ENCODE measurements at regions not wholly inside any gene's neighbourhood (a gene's known extent, or its start where the extent isn't known, plus 50 kb on each side); places are given as distances from the start of the nearest gene placed in this dataset.

- no peak for DNase-seq
Observed at GRCh38 chr3:178396318-178396717, 139.9 kb upstream of the KCNMB2 start.

GRCh38 chr3:178397202-178397601, 139.0 kb upstream of the KCNMB2 start:
- no peak for DNase-seq

DNA sequence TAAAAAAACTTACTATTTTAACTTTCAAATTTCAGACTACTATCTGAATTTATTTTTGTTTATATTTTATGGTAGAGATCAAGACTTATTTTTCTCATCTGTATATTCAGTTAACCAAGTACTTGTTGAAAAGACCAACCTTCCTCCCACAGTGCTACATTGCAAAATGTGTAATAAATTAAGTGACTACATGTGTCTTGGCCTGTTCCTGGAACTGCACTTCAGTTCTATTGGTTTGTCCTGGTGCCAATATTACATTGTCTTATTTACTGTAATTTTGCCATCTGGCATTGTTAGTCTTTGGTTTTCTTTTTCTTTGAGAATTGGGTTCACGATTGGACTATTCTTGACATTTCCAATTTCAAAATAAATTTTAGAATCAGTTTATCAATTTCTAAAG, 138.4 kb upstream of the KCNMB2 start:
- no peak for DNase-seq

GRCh38 chr3:178404961-178405360, 131.3 kb upstream of the KCNMB2 start:
- no peak for DNase-seq

DNA sequence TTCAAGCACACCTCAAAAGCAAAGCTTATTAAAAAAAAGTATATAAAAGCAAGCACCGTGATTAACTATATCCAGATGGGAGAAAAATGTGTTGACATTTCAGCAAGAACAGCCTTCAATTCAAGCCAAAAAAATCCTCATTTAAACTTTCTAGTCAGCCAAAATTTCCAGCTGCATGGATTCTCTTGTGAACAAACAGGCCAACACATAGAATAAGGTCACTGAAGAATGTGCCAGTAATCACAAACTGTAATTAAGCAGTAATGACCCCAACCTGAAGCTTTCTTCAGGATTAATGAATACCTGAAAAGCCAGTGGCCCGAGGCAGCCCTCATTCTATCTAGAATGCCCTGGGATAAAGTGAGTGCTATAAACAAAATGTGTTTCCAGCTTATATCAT, 130.7 kb upstream of the KCNMB2 start:
- DNase-seq: no peak

DNA sequence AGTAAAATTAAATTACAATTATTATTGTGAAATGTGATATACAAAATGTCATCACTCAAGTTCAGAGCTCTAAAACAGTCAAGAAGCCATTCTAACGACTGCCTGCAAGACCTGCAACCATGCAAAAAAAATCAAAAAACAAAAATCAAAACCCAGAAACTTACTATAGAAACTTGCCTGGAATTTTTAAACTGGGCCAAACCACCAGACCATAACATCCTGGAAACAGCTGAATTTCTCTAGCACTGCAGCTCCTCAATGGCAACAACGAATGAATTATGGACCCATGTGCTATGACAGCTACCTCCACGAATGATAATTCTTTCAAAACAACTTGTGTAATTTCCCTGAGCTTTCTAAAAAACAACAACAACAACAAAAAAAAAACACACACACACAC, 130.0 kb upstream of the KCNMB2 start:
- DNase-seq: no peak

- no peak for DNase-seq
Observed at GRCh38 chr3:178415384-178415783, 120.9 kb upstream of the KCNMB2 start.

DNA sequence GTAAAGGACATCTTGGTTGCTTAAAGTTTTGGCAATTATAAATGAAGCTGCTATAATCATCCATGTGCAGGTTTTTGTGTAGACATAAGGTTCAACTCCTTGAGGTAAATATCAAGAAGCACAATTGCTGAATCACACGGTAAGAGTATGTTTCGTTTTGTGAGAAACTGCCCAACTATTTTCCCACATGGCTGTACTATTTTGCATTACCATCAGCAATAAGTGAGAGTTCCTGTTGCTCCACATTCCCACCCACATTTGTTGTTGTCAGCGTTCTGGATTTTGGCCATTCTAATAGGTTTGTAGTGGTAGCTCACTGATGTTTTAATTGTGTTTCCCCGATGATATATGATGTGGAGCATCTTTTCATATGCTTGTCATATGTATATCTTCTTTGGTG, 118.5 kb upstream of the KCNMB2 start:
- no peak for DNase-seq

GRCh38 chr3:178419071-178419470, 117.2 kb upstream of the KCNMB2 start:
- no peak for DNase-seq

DNA sequence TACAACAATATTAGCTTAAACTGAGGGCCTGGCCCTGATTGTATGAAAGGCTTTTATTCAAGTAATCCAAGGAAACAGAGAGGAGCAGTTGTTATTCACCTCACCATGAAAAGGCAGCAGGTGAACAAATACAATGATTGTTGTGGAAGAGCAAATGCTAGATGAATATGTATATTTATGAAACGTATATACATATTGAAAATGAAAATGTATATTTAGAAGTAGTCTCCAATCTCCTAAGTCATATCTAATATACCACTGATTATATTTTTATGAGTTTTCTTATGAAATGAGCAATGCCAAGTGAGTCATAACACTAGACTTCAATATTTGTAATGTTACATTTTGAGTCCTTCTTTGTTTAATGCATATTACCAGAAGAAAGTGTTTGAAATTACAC, 116.2 kb upstream of the KCNMB2 start:
- DNase-seq: no peak

GRCh38 chr3:178421069-178421468, 115.2 kb upstream of the KCNMB2 start:
- no peak for DNase-seq

GRCh38 chr3:178422406-178422805, 113.8 kb upstream of the KCNMB2 start:
- DNase-seq: no peak

GRCh38 chr3:178428037-178428436, 108.2 kb upstream of the KCNMB2 start:
- DNase-seq: no peak

DNA sequence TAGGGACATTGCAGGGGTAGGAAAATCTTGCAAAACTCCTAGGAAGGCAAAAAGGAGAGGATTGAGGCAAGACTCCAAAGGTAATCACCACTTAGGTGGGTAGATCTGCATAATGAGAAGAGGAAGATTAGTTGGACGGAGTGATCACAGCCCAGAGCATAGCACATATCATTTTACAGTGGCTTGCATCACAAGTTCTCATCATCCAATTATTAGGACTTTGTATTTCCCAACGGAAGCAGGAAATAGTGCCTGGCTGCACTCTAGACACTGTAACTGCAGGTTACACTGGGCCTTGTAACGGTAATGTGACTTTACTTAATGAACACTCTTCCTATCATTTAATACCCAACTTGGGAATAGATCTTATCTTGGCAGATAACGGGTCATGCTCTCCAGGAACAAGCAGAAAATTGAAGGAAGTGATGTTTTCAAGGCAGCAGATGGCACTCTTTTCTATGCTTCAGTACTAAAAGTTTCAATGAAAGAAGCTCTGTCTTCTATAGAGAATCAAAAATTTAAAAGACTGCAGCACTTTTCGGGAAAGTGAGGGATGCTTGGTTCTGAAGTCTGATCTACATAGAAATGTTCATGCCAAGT, 101.9 kb upstream of the KCNMB2 start:
- peak; percentile 51 to 83 for DNase-seq

GRCh38 chr3:178435575-178435974, 100.7 kb upstream of the KCNMB2 start:
- no peak for DNase-seq

- peak in 1 of 2 experiments; percentile 55 for DNase-seq
Observed at GRCh38 chr3:178436773-178437172, 99.5 kb upstream of the KCNMB2 start.

- DNase-seq: no peak
Observed at GRCh38 chr3:178437236-178437635, 99.0 kb upstream of the KCNMB2 start.

- DNase-seq: no peak
Observed at GRCh38 chr3:178439504-178439903, 96.7 kb upstream of the KCNMB2 start.

- no peak for DNase-seq
Observed at GRCh38 chr3:178440043-178440442, 96.2 kb upstream of the KCNMB2 start.

DNA sequence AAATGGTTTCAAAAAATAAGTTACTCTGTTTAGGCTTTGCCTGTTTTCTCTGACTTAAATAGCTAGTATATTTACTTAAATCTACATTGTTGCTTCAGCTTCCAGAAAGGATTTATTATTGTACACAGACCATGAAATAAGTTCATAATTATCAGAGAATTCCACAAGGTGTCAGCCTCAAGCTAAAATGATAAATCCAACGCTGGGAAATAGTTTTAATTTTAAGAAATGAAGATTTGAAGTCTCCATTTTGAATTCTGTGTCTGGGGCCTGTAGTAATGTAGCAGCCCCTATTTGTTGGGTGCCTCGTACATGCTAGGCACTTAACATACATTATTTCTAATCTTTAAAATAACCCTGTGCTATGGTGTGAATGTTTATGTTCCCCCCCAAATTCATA, 92.6 kb upstream of the KCNMB2 start:
- peak in 1 of 2 experiments; percentile 14 for DNase-seq

GRCh38 chr3:178445139-178445538, 91.1 kb upstream of the KCNMB2 start:
- no peak for DNase-seq

GRCh38 chr3:178446059-178446458, 90.2 kb upstream of the KCNMB2 start:
- DNase-seq: no peak

DNA sequence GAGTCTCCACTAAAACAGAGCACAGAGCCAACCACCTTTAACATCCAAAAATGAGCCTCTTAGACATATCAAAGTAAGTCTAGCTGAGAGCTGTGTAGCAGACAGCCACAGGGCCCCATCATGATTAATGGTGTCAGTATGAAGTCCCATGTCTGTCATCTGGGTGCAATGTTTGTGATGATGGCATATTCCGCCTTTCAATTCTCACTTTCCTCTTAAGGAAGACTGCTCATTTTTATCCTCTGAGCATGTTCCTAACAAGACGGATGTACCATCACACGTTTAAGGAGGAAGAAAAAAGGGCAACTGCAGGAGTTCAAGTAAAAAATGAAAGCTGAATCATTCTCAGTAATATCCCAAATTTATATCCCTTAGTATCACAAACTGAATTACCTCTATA, 85.8 kb upstream of the KCNMB2 start:
- DNase-seq: no peak

- no peak for DNase-seq
Observed at GRCh38 chr3:178451799-178452198, 84.4 kb upstream of the KCNMB2 start.

GRCh38 chr3:178454726-178455125, 81.5 kb upstream of the KCNMB2 start:
- DNase-seq: no peak

DNA sequence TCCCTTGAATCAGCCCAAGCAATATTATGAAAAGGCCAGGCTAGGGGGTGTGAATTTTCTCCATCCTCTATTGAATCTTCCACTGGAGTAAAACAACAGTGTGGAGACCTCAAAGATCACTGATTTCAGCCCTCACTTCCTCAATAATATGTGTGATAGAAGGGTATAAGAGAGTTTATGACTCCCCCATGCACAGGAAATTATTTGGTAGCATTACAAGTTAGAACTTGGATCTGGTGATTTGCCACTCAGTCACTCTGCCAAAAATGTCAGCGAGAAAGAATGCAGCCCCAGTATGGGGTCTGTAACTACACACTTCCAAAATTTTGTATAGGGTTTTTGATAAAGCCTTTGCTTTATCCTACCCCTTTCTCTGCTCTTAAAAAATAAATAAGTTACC, 81.0 kb upstream of the KCNMB2 start:
- no peak for DNase-seq
